ENCODE measurements at regions not wholly inside any gene's neighbourhood (a gene's known extent, or its start where the extent isn't known, plus 50 kb on each side); places are given as distances from the start of the nearest gene placed in this dataset.

DNA sequence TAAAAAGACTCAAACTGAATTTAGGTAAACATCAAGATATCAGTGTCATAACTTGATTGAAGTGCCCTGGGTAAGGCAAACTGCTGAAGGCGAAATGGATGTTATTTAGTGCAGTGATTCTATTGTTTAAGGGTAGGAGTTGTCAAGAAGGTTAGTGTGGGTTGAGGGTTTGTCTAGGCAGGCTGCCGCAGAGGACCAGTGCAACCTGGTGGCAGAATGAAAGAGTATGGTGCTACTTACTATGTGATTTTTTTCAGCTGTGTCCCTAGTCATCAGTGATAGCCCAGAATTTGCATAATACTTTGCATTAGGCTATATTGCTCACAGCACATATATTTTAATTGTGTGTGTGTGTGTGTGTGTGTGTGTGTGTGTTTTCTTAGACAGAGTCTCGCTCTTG, 1127.0 kb downstream of the GALC start:
- intact Hi-C loops (cut with DNase I; ENCODE audit: low total_unique reads): no loop called here
- TF ChIP-seq, protein P1, sequence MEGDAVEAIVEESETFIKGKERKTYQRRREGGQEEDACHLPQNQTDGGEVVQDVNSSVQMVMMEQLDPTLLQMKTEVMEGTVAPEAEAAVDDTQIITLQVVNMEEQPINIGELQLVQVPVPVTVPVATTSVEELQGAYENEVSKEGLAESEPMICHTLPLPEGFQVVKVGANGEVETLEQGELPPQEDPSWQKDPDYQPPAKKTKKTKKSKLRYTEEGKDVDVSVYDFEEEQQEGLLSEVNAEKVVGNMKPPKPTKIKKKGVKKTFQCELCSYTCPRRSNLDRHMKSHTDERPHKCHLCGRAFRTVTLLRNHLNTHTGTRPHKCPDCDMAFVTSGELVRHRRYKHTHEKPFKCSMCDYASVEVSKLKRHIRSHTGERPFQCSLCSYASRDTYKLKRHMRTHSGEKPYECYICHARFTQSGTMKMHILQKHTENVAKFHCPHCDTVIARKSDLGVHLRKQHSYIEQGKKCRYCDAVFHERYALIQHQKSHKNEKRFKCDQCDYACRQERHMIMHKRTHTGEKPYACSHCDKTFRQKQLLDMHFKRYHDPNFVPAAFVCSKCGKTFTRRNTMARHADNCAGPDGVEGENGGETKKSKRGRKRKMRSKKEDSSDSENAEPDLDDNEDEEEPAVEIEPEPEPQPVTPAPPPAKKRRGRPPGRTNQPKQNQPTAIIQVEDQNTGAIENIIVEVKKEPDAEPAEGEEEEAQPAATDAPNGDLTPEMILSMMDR (IDR thresholded peaks at IDR 0.05): no peak
- TF ChIP-seq POLR2A (IDR thresholded peaks at IDR 0.05): no peak
- 89% methylated on average over 3 of the region's 3 CpGs for WGBS, 2 donors

DNA sequence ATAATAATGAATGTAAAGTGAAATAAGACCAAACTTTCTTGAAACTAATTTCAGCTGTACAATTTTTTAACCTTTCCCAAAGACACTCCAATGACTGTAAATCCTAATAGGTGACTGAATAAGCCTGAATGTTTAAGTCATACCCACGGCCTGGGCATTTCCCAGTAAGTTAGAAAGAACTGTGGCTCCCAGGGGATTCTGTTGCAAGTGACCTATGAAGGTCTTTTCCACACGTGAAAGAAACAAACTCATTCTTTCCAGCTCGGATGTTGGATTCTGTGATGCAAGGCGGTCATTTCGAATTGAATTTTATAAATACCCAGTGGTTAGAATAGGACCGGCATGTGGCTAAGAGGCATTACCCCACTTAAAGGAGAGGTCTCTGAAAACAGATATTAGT, 1134.4 kb downstream of the GALC start:
- H3K4me3 ChIP-seq (ENCODE audit: low read depth, poor library complexity, severe bottlenecking): no peak overlapping the region
- no peak for TF ChIP-seq POLR2A (IDR thresholded peaks at IDR 0.05)
- TF ChIP-seq, protein P1 (IDR thresholded peaks at IDR 0.05): no peak
- no peak for DNase-seq (ENCODE audit: low spot score in 2 of 2)
- intact Hi-C loops (cut with DNase I; ENCODE audit: low total_unique reads): no loop called here
- 69 to 71% methylated on average over 6 of the region's 6 CpGs for WGBS, 2 donors

More for the DNA sequence above, 1127.0 kb downstream of the GALC start:
- H3K4me3 ChIP-seq (ENCODE audit: low read depth, poor library complexity, severe bottlenecking): no peak overlapping the region
- no peak for DNase-seq (ENCODE audit: low spot score in 2 of 2)

DNA sequence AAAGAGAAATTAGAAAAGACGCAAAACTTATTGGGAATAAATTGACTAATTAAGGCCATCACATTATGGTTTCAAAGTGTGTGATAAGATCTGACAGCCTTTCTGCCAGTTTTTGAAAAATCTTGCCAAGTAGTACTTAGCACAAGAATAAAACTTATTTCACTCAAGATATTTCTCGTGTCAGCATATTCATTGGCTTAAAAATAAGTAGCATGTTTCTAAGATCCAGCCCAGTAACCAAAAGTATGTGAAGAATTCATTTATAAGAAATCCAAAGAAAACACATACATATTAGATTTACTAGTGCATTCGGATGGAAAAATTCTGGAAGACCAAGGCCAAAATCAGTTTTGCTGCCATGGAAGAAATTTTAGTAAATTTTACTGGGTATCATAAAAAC, 1135.0 kb downstream of the GALC start:
- no peak for TF ChIP-seq POLR2A (IDR thresholded peaks at IDR 0.05)
- TF ChIP-seq, protein P1 (IDR thresholded peaks at IDR 0.05): no peak

DNA sequence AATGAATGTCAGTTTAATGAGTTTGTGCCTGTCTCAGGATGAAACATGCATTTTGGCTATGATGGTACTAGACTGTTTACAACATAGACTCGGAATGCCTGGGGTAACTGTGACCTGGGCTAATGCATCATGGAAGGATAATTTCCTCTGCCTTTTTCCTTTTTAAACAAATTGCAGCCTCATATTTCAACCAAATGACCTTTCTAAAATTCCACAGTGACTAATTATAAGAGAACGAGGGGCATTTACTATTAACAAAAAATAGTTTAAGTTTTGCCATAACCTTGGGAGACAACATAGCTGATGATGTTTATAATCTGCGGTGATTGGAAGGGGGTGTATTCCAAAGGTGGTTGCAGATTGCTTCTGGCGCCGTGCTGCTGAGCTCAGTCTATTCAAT, 1140.5 kb downstream of the GALC start:
- TF ChIP-seq, protein P1 (IDR thresholded peaks at IDR 0.05): no peak
- TF ChIP-seq POLR2A (IDR thresholded peaks at IDR 0.05): no peak
- DNase-seq (ENCODE audit: low spot score in 2 of 2): no peak
- 64 to 73% methylated on average over 5 of the region's 5 CpGs for WGBS, 2 donors
- intact Hi-C loops (cut with DNase I; ENCODE audit: low total_unique reads): no loop called here
- H3K4me3 ChIP-seq (ENCODE audit: low read depth, poor library complexity, severe bottlenecking): no peak overlapping the region

More for the DNA sequence above, 1135.0 kb downstream of the GALC start:
- 30 to 39% methylated on average over 3 of the region's 3 CpGs for WGBS, 2 donors
- H3K4me3 ChIP-seq (ENCODE audit: low read depth, poor library complexity, severe bottlenecking): no peak overlapping the region
- intact Hi-C loops (cut with DNase I; ENCODE audit: low total_unique reads): no loop called here
- DNase-seq (ENCODE audit: low spot score in 2 of 2): no peak

DNA sequence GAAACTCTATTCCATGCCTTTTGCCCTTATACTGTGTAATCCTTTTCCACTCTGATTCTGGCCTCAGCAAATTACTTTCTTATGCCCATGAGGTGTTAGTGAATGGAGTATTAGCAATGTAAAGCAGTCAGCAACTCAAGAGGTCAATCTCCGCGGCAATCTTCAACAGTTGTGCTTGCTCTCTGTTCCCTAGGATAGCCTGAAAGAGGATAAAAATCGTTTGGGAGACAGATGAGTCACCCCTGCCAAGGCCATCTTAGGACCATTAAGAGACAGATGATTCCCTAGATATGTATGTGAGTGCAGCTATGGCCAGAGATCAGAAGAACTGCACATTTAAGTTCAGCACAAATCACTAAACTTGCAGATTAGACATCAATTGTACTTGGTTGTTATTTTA, 1145.8 kb downstream of the GALC start:
- WGBS, 2 donors: 53 to 69% methylated on average over 3 of the region's 3 CpGs

DNA sequence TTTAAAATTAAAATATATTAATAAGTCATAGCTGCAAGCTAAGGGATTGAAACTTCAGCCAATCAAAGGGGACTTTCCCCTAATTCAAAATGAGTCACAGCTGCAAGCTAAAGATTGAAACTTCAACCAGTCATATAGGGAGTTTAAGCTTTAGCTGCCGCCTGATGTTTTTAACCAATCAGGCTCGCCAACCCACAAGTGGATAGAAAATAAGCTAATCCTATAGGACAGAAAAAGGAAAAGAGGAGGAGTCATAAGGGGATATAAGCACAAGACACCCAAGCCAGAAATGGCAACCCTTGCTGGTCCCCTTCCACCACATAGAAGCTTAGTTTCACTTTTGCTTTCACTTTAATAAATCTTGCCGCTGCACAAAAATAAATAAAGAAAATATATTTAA, 1154.6 kb downstream of the GALC start:
- H3K4me3 ChIP-seq (ENCODE audit: low read depth, poor library complexity, severe bottlenecking): no peak overlapping the region
- intact Hi-C loops (cut with DNase I; ENCODE audit: low total_unique reads): no loop called here
- TF ChIP-seq, protein P1 (IDR thresholded peaks at IDR 0.05): no peak
- no peak for TF ChIP-seq POLR2A (IDR thresholded peaks at IDR 0.05)
- WGBS, 2 donors: 60 to 90% methylated on average over 3 of the region's 3 CpGs
- DNase-seq (ENCODE audit: low spot score in 2 of 2): no peak

More for the DNA sequence above, 1145.8 kb downstream of the GALC start:
- intact Hi-C loops (cut with DNase I; ENCODE audit: low total_unique reads): no loop called here
- DNase-seq (ENCODE audit: low spot score in 2 of 2): no peak
- no peak for TF ChIP-seq POLR2A (IDR thresholded peaks at IDR 0.05)
- TF ChIP-seq, protein P1 (IDR thresholded peaks at IDR 0.05): no peak
- no peak overlapping the region for H3K4me3 ChIP-seq (ENCODE audit: low read depth, poor library complexity, severe bottlenecking)
